GM21737 (cell line): ENCODE measurements at regions not wholly inside any gene's neighbourhood (a gene's known extent, or its start where the extent isn't known, plus 50 kb on each side); places are given as distances from the start of the nearest gene placed in this dataset.
"Not testable (repeated sequence)": the region's sequence is repeated elsewhere in the genome, so short reads cannot be mapped to it uniquely, and the experiment has no call there.

Experiments
- ATAC-seq: cut with Tn5 transposase; IDR thresholded peaks from one replicate; pipeline ENCODE4 v1.9.1; 2021; ENCODE audit warnings: mild to moderate bottlenecking, moderate library complexity; ENCODE audit not compliant: unreplicated experiment

DNA sequence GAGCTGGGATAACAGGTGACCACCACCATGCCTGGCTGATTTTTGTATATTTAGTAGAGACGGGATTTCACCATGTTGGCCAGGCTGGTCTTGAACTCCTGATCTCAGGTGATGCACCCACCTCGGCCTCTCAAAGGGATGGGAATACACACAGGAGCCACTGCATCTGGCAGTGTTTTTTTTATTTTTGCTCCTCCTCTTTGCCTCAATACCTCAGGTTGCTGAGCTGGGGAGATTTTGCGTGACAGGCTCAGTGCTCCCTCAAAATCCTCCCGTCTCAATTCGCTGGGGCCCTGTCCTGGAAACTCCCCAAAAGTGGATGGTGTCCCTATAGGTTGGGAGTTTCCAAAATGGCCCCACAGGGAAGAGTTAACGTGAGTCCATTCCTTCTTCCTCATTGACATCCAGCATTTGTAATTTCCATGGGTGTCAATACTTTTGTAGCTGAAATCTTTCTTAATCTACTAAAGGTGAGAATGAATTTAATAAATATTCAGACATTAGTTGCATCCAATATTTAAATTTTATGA lies 71.8 kb downstream of the GGTLC2 start:
- no peak for ATAC-seq

DNA sequence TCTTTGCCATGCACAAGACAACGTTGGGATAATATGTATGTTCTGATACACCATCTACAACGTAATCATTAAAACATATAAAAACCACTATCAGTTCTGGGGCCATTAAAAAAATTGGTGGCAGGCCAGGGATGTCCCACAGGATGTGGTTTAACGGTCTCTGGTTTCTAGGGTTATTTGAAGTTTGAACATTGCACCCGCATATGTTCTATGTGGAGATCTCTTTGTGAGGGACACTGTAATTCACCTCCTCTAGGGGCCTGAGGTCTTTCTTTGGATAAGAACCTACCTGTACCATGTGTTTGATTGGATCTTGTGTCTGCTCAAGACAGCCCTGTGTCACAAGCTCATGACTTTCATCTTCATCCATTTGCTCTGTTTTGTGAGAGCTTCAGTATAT lies 73.2 kb downstream of the GGTLC2 start:
- ATAC-seq: no peak

DNA sequence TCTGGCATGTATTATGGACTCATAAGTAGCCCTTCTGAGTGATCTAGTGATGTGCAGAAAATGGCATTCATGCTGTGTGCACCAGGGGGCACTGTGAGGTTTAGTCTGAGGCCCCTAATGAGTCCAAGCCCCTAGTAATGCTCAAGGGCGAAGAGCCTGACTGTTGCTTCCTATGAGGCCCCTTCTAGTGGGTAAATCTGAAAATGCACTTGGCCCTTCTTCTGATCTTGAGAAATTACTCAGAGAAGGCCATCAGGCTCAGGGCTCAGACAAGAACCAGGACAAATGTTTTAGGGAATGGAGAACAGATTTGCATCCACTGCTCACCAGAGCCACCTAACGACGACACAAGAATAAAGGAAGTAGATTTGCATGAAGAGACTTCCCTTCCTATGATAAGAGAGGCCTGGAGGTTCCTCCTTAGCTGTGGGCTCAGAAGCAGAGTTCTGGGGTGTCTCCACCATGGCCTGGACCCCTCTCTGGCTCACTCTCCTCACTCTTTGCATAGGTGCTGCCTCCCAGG lies 75.8 kb downstream of the GGTLC2 start:
- ATAC-seq: peak; percentile 49

DNA sequence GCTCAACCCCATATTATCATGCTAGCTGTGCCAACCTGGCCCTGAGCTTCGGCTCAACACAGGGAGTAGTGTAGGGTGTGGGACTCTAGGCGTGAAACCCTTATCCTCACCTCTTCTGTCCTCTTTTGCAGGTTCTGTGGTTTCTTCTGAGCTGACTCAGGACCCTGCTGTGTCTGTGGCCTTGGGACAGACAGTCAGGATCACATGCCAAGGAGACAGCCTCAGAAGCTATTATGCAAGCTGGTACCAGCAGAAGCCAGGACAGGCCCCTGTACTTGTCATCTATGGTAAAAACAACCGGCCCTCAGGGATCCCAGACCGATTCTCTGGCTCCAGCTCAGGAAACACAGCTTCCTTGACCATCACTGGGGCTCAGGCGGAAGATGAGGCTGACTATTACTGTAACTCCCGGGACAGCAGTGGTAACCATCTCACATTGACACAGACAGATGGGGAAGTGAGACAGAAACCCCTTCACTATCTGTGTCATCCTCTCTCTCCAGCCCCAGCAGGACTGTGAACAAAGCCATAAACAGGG lies 76.4 kb downstream of the GGTLC2 start:
- ATAC-seq: peak; percentile 61

DNA sequence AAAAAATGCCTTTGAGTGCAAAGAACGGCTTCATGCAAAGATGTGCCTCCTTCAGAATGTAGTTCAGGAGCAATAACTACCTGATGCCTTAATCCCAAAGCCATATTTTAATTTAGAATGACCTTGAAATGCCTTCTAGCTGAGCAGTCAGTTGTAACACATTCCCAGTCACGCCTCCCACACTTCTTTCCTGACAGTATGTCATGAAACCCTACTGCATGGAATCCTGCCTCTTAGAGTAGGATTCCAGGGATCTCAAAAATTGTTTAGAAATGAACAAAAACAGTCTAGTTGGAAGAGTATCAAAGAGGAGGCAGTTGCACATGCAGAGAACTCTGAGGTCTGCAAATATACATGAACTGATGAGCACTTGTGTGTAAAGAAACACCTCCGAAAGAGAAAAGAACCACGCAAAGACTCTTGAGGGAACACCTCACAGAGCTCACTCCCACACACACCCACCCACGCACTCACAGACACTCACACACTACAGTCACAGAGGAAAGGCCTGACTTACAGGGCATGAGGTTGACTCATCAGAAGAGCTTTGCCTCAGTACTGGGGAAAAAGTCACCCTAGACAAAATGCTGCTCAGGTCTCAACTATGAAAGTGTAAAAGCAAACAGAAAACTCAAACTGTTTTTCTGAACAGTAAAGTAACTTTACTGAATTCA lies 77.4 kb downstream of the GGTLC2 start:
- ATAC-seq: no peak

DNA sequence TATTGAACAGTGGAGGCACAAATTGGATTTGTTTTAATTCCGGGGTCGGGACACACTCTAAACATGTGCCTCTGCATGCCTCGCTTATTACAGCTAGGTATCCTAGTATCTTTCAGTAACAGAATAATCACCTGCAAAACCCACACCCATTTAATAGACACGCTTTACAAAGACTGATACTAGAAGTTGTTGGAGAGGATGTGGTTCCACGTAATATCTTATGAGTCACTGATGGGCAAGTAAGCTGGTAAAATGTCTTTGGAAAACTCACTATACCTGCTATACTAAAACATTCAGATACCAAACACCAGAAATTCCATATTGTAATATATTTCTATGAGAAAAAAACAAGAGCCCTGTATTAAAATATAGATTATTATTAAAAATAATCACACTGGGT lies 84.0 kb downstream of the GGTLC2 start:
- ATAC-seq: no peak

DNA sequence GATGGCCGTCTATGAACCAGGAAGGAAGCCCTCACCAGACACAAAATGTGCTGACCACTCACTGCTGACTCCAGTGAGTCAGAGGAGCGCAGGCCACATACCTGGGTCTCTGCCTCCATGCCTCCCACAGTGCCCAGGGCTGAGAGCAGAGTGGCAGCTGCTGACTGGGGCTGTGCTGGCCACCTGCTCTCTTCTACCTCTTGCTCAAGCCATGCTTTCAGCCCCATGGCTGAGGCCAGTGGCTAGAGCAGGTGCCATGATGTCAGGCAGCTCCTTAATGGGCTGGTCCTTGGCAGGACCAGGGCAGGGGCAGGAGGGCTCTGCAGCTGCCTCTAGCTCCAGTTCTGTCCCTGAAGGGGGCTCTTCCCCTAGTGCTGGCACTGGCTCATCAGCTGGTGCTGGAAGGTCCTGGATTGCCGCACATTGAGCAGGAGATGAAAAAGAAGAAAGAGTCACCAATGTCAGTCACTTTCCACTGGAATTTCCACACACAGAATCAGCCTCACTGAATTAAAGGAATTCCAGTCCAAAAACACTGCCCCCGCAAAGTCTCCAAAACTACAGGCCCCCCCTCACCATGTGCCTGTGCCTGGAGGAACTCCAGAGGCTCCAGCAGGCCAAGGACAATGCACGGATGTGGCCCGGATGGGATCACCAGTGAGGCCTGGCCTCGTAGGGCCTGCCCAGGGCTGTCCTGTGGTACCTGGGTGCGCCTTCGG lies 86.4 kb downstream of the GGTLC2 start:
- ATAC-seq: no peak

DNA sequence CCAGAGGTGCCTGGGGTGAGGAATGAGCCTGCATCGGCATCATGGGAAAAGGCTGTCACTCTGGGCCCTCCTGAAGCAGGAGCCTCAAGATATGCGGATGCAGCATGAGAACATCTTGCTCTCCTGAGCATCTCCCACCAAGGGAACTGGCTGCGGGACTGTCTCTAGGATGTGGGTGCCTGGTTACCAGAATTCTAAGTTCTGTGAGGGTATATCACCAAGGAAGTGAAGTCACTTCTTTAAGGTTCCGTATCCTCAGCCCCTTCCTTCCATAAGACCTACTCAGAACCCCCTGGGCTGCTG lies 86.9 kb downstream of the GGTLC2 start:
- no peak for ATAC-seq

DNA sequence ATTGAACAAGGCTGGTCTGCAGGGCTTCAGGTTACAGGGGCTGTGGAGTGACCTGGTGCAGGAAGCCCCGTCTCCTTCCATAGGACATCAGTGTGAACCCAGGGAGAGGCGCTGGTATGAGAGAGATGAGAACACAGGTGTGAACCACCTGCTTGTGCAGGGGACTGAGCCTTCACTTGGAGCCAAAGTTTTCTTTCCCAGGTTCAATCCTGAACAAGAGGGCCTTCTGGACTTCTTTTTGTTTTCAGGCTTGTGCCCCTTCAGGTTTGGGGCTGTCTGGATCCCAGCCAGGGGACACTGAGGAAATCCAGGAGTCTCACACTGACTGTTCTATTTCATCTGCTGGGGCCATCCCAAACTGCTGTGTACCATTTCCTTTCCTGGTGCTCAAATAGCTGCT lies 88.6 kb downstream of the GGTLC2 start:
- ATAC-seq: not testable (repeated sequence)

DNA sequence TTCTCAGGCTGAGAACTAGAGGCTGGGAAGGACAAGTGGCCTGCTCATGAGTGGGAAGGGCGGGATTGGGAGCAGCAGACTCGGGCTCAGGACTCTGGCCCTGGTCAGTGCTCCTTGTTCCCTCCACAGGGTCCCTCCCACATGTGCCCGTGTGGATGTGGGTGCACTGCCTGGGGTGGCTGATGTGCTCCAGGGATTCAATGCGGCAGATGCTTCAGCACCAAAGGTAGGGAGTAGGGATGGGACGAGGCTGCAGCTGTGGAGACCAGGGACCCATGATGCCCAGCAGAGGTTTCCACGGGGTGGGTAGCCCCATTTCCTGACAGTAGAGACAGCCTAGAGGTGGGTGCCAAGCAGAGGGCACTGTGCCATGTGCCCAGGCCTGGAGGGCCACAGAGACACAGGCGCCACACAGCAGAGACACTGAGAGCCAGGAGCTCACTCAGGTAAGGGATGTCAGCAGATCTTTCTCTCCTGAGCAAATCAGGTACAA lies 89.5 kb downstream of the GGTLC2 start:
- no peak for ATAC-seq

DNA sequence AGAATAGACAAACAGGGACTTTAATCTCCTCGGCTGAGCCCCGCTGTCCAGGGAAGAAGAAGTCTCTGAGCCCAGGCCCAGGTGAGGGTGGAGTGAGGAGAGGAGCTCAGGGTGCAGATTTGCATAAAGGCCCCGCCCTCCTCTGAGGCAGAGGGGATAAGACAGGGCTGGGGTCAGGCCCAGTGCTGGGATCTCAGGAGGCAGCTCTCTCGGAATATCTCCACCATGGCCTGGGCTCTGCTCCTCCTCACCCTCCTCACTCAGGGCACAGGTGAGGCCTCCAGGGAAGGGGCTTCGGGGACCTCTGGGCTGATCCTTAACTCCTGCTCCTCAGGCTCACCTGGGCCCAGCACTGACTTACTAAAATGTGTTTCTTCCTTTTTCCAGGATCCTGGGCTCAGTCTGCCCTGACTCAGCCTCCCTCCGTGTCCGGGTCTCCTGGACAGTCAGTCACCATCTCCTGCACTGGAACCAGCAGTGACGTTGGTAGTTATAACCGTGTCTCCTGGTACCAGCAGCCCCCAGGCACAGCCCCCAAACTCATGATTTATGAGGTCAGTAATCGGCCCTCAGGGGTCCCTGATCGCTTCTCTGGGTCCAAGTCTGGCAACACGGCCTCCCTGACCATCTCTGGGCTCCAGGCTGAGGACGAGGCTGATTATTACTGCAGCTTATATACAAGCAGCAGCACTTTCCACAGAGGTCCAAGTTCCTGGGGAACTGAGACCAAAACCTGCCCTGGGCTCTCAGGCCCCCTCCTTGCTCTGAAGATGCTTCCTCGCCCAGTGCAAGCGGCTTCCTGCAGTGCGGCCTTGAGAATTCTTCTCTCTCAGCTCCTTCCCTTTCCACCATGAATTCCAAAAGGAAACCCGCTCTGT lies 90.2 kb downstream of the GGTLC2 start:
- ATAC-seq: not testable (repeated sequence)

DNA sequence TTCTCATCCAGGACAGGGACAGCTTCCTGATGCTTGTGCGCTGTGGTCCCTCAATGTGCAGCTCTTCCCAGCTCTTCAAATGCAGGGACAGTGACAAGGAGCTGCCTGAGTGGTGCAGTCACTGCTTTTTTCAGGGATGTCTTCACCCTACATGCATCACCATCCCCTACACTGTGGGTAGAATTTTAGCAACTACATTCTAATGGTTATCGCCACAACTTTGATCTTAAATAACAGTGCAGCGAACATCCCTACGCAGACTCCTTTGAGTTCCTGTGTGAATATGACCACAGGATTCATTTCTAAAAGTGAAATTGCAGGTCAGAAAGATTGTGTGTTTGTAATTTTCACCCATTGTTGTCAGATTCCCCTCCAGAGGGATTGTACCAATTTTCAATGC lies 90.9 kb downstream of the GGTLC2 start:
- not testable (repeated sequence) for ATAC-seq

DNA sequence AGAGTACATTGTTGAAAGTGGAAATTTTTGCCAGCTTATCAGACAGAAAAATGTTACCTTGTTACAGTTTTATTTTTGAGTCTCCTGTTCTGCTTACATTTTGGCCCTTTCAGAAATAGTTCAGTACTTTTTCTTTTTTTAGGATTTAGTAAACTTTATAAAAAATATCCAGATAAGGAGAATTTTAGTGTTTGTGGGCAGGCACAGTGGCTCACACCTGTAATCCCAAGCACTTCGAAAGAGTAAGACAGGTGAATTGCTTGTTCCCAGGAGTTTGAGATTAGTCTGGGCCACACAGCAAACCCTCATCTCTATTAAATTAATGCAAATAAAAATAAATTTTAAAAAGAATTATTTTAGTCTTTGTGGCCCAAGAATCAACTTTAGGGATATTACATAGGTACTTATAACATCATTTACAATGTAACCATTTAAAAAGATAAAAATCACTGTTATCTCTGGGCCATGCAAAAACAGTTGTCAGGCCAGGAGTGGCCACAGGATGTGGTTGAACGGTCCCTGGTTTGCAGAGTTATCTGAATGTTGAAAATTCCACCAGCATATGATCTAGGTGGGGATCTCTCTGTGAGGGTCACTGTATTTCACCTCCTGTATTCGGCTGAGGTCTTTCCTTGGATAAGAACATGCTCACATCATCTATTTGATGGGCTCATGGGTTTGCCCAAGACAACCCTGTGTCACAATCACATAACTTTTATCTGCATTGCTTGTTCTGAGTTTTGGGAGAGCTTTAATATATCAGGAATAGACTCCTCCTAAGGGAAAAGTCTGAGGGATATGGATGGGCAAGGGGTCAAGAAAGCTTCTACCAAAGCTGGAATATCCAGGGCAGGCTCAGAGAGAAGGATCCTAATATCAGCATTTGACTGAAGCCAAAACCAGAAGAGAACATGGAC lies 91.5 kb downstream of the GGTLC2 start:
- ATAC-seq: no peak

DNA sequence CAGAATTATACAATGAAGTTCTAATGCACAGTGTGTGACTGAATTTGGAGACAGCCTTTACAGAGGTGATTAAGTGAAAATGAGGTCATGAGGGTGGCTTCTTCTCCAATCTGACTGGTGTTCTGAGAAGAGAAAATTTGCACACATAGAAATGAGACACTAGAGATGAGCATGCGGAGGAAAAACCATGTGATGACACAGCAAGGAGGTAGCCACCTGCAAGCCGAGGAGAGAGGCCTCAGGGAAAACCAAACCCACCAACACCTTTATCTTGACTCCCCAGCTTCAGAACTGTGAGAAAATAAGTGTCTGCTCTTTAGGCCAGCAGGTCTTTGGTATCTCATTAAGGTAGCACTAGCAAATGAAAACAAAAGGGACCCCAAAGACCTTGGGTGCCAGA lies 93.2 kb downstream of the GGTLC2 start:
- ATAC-seq: no peak

DNA sequence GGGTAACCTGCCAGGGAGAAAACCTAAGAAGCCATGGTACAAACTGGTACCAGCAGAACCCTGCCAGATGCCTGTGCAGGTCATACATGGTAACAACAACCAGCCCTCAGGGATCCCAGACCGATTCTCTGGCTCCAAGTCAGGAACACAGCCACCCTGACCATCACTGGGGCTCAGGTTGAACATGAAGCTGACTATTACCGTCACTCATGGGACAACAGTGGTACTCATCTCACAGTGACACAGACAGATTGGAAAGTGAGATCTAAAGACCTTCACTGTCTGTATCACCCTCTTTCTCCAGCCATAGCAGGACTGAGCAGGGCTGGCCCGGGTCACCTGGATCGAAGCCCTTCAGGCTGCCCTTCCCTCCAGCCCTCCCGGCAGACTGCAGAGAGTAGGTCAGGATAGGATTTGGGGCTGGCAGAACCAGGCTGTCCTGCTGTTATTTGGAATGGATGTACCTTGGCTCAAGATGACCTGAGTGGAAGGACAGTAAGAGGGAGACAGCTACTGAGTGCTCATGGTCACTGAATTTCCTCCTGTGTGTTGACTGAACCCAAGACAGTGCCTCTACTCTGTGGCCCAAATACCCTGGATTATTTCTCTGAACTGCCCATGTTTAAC lies 94.7 kb downstream of the GGTLC2 start:
- no peak for ATAC-seq

DNA sequence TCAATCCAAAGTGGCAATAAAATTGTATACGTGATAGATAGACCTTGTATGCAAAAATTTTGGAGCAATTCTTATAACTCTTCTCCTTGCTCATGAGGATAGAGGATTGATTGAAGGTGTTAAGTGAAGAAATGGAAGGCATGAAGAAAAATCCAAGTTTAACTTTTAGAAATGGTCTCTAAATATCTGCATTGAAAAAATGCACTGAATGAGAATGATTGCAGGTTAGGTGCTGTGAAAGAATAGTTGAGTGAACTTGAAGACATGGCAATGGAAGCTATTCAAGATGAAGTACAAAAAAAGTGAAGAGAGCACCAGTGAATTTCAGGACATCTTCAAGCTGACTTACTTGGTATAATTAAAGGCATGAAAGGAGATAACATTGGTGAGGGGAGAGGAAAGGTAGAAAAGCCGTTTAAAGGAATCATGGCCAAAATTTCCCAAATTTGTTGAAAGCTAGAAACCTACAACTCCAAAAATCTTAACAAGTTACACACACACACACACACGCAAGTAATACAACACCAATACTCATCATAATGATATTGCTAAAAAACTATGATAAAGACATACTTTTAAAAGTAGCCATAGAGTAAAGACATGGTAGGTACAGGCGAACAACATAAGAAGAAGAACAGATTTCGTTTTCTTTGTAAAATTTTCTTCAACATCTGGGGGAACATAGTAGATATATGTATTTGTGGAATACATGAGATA lies 96.3 kb downstream of the GGTLC2 start:
- no peak for ATAC-seq

DNA sequence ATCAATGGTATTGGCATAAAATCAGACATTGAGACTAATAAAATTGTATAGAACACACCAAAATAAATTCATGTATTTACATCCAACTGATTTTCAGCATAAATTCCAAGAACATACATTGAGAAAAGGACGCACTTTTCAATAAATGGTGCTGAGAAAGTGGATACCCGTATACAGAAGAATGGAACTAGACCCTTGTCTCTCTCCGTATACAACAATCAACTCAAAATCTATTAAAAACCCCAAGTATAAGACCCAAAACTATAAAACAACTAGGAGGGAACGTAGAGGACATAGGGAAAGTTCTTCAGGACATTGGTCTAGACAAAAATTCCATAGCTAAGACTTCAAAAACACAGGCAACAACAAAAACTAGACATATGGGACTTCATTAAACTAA lies 97.4 kb downstream of the GGTLC2 start:
- no peak for ATAC-seq

DNA sequence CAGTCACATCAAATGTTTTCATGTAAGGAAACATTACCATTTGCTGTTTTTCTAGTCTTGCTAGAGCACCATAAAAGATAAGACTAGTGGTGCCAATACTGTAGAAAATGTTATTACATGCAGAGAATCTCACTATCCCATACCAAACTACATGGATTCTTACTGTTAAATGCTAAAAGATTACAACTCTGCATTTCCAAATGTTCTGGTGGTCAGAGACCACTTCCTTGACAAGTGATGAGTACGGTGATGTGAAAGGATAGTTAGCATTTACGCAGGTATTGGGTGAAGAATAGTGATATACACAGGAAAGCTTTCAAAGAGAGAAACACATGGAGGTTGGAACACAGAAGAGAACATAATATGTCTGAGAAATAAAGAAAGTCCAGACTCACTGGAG lies 98.2 kb downstream of the GGTLC2 start:
- no peak for ATAC-seq
